SK-N-SH treated with all-trans-retinoic acid at 6 μM for 48 hours (cell line): ENCODE measurements at regions not wholly inside any gene's neighbourhood (a gene's known extent, or its start where the extent isn't known, plus 50 kb on each side); places are given as distances from the start of the nearest gene placed in this dataset.

ENCODE experiments used
- ARNTL ChIP-seq: fragments of 450-650 bp; formaldehyde crosslinking; IDR thresholded peaks from 2 replicates; pipeline ENCODE4 v1.5.0; 2020; ENCODE audit warnings: low read depth, mild to moderate bottlenecking, moderate library complexity, borderline replicate concordance
- BACH2 ChIP-seq: fragments of 250-450 bp; sonication (Bioruptor Pico); IDR thresholded peaks from 2 replicates; pipeline ENCODE4 v1.9.0; 2021; ENCODE audit warnings: mild to moderate bottlenecking, borderline replicate concordance
- CSDC2 ChIP-seq: fragments of 250-450 bp; sonication (Bioruptor Pico); IDR thresholded peaks from 2 replicates; pipeline ENCODE4 v1.5.0; 2020; ENCODE audit warnings: mild to moderate bottlenecking, moderate library complexity
- ESRRG ChIP-seq: fragments of 250-450 bp; sonication (Bioruptor Pico); IDR thresholded peaks from 2 replicates; pipeline ENCODE4 v1.6.1; 2021; ENCODE audit warnings: mild to moderate bottlenecking
- RARB ChIP-seq: fragments of 250-450 bp; sonication (Bioruptor Pico); IDR thresholded peaks from 2 replicates; pipeline ENCODE4 v1.8.0; 2021; ENCODE audit warnings: mild to moderate bottlenecking, moderate library complexity
- SNAI2 ChIP-seq: fragments of 250-450 bp; sonication (Bioruptor Pico); IDR thresholded peaks from 2 replicates; pipeline ENCODE4 v1.5.0; 2020; ENCODE audit warnings: mild to moderate bottlenecking, moderate library complexity
- ZC3H10 ChIP-seq: fragments of 250-450 bp; sonication (Bioruptor Pico); IDR thresholded peaks from 2 replicates; pipeline ENCODE4 v1.5.1; 2021; ENCODE audit warnings: mild to moderate bottlenecking, moderate library complexity
- ZFP3 ChIP-seq: fragments of 250-450 bp; sonication (Bioruptor Pico); IDR thresholded peaks from 2 replicates; pipeline ENCODE4 v1.5.0; 2020; ENCODE audit warnings: mild to moderate bottlenecking, moderate library complexity
- ZFP30 ChIP-seq: fragments of 450-650 bp; formaldehyde crosslinking; IDR thresholded peaks from 2 replicates; pipeline ENCODE4 v1.5.0; 2022; ENCODE audit warnings: mild to moderate bottlenecking, moderate library complexity
- ZNF8 ChIP-seq: fragments of 450-650 bp; formaldehyde crosslinking; IDR thresholded peaks from 2 replicates; pipeline ENCODE4 v1.5.0; 2020; ENCODE audit warnings: mild to moderate bottlenecking, moderate library complexity
- TF ChIP-seq, protein P1 (sequence below): fragments of 250-450 bp; sonication (Bioruptor Pico); IDR thresholded peaks from 2 replicates; pipeline ENCODE4 v1.8.0; 2021; ENCODE audit warnings: low read depth, mild to moderate bottlenecking, moderate library complexity, borderline replicate concordance
- TF ChIP-seq, protein P2 (sequence below): fragments of 250-450 bp; sonication (Bioruptor Pico); IDR thresholded peaks from 2 replicates; pipeline ENCODE4 v1.8.0; 2020; ENCODE audit warnings: mild to moderate bottlenecking, moderate library complexity, borderline replicate concordance
- TF ChIP-seq, protein P3 (sequence below): fragments of 250-450 bp; sonication (Bioruptor Pico); IDR thresholded peaks from 2 replicates; pipeline ENCODE4 v1.5.1; 2020; ENCODE audit warnings: low read depth, mild to moderate bottlenecking, moderate library complexity
- TF ChIP-seq, protein P4 (sequence below): fragments of 250-450 bp; sonication (Bioruptor Pico); IDR thresholded peaks from 2 replicates; pipeline ENCODE4 v1.5.1; 2021; ENCODE audit warnings: mild to moderate bottlenecking, moderate library complexity

DNA sequence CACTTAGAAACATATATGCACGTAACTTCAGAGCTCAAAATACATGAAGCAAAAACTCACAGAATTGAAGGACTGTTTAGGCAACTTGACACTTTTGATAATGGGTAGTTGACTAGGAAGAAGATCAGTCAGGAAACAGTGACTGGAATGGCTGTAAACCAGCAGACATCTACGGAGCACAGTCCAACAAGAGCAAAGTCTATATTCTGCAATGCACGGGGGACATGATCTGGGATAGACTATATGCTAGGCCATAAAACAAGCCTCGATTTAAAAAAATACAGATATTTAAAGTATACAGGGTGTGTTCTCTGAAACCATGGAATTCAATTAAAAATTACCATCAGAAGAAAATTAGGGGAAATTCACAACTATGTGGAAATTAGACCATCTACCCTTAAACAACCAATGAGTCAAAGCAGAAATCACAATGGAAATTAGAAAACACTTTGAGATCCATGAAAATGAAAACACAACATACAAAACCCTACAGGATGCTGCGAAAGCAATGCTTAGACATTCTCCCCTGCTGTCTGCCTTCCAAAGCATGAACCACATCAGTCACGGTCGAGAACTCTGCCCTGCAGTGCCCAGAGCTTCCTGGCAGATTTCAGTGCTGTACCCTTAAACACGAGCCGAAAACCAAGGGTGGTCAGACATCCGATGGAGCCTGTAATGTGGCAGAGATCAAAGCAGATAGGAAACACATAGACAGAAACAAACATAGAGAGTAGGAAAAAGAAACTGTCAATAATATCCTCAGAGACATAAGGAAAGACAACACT lies 651.9 kb upstream of the HS6ST1 start:
- TF ChIP-seq ZFP30 (CRISPR knock-in tag) = no peak
- no peak for TF ChIP-seq ZNF8 (CRISPR knock-in tag)
- TF ChIP-seq ARNTL = no peak
- TF ChIP-seq CSDC2 (CRISPR knock-in tag) = no peak
- no peak for TF ChIP-seq BACH2
- TF ChIP-seq, protein P1, sequence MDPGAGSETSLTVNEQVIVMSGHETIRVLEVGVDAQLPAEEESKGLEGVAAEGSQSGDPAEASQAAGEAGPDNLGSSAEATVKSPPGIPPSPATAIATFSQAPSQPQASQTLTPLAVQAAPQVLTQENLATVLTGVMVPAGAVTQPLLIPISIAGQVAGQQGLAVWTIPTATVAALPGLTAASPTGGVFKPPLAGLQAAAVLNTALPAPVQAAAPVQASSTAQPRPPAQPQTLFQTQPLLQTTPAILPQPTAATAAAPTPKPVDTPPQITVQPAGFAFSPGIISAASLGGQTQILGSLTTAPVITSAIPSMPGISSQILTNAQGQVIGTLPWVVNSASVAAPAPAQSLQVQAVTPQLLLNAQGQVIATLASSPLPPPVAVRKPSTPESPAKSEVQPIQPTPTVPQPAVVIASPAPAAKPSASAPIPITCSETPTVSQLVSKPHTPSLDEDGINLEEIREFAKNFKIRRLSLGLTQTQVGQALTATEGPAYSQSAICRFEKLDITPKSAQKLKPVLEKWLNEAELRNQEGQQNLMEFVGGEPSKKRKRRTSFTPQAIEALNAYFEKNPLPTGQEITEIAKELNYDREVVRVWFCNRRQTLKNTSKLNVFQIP (CRISPR knock-in tag) = no peak
- TF ChIP-seq, protein P2, sequence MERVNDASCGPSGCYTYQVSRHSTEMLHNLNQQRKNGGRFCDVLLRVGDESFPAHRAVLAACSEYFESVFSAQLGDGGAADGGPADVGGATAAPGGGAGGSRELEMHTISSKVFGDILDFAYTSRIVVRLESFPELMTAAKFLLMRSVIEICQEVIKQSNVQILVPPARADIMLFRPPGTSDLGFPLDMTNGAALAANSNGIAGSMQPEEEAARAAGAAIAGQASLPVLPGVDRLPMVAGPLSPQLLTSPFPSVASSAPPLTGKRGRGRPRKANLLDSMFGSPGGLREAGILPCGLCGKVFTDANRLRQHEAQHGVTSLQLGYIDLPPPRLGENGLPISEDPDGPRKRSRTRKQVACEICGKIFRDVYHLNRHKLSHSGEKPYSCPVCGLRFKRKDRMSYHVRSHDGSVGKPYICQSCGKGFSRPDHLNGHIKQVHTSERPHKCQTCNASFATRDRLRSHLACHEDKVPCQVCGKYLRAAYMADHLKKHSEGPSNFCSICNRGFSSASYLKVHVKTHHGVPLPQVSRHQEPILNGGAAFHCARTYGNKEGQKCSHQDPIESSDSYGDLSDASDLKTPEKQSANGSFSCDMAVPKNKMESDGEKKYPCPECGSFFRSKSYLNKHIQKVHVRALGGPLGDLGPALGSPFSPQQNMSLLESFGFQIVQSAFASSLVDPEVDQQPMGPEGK (CRISPR knock-in tag) = no peak
- TF ChIP-seq, protein P3, sequence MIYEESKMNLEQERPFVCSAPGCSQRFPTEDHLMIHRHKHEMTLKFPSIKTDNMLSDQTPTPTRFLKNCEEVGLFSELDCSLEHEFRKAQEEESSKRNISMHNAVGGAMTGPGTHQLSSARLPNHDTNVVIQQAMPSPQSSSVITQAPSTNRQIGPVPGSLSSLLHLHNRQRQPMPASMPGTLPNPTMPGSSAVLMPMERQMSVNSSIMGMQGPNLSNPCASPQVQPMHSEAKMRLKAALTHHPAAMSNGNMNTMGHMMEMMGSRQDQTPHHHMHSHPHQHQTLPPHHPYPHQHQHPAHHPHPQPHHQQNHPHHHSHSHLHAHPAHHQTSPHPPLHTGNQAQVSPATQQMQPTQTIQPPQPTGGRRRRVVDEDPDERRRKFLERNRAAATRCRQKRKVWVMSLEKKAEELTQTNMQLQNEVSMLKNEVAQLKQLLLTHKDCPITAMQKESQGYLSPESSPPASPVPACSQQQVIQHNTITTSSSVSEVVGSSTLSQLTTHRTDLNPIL (CRISPR knock-in tag) = no peak
- no peak for TF ChIP-seq ZC3H10 (CRISPR knock-in tag)
- TF ChIP-seq RARB (CRISPR knock-in tag) = no peak
- TF ChIP-seq ESRRG (CRISPR knock-in tag) = no peak
- TF ChIP-seq SNAI2 = no peak
- no peak for TF ChIP-seq ZFP3 (CRISPR knock-in tag)
- TF ChIP-seq, protein P4, sequence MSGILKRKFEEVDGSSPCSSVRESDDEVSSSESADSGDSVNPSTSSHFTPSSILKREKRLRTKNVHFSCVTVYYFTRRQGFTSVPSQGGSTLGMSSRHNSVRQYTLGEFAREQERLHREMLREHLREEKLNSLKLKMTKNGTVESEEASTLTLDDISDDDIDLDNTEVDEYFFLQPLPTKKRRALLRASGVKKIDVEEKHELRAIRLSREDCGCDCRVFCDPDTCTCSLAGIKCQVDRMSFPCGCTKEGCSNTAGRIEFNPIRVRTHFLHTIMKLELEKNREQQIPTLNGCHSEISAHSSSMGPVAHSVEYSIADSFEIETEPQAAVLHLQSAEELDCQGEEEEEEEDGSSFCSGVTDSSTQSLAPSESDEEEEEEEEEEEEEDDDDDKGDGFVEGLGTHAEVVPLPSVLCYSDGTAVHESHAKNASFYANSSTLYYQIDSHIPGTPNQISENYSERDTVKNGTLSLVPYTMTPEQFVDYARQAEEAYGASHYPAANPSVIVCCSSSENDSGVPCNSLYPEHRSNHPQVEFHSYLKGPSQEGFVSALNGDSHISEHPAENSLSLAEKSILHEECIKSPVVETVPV (CRISPR knock-in tag) = no peak
